ENCODE measurements at regions not wholly inside any gene's neighbourhood (a gene's known extent, or its start where the extent isn't known, plus 50 kb on each side); places are given as distances from the start of the nearest gene placed in this dataset.

GRCh38 chr16:14002416-14002990, 68.6 kb upstream of the MRTFB start:
- TF ChIP-seq CTCF (conservative IDR thresholded peaks at IDR 0.05; ENCODE audit: low read depth, low read length) (no peak), EZH2 (IDR thresholded peaks at IDR 0.05; ENCODE audit: low read length, unreplicated experiment) (no peak), EZH2phosphoT487 (IDR thresholded peaks at IDR 0.05; ENCODE audit: borderline replicate concordance, low read length) (no peak)
- DNase-seq (no peak), ATAC-seq (no peak)
- H3K9me2 ChIP-seq (replicated peaks; ENCODE audit: low read length), result no peaks in the 10 kb centered on the region
- no peaks in the 10 kb centered on the region for H3K9me3 ChIP-seq (ENCODE audit: low read length)
- ChIA-PET CTCF (no interaction called here), POLR2A (ENCODE audit: unreplicated experiment) (no interaction called here)
- peak overlapping the region; percentile 57; the same call in 1 of the 2 replicates for H3K4me3 ChIP-seq (ENCODE audit: low read length)
- peak overlapping the region; percentile 64 for H2AFZ ChIP-seq (ENCODE audit: low read length)
- no peaks in the 10 kb centered on the region for H3K79me2 ChIP-seq (ENCODE audit: low read length)
- no peaks in the 10 kb centered on the region for H3K27me3 ChIP-seq (ENCODE audit: low read length)
- BruUV-seq (replicated peaks), result no TSS peak
- no peaks in the 10 kb centered on the region for H3K36me3 ChIP-seq (ENCODE audit: low read depth, low read length)
- no peaks in the 10 kb centered on the region for H3F3A ChIP-seq (ENCODE audit: low read length, unreplicated experiment)
- peak overlapping the region; percentile 83 for H3K4me2 ChIP-seq (ENCODE audit: low read length)
- no peaks in the 10 kb centered on the region for H4K20me1 ChIP-seq (ENCODE audit: low read length)
- H3K27ac ChIP-seq (ENCODE audit: low read length), result no peak overlapping the region
- H3K4me1 ChIP-seq (ENCODE audit: insufficient read depth, low read length), result no peaks in the 10 kb centered on the region; the same call in 1 of the 2 replicates
- intact Hi-C loops (cut with micrococcal nuclease), result no loop called here
- H3K9ac ChIP-seq (ENCODE audit: low read length), result no peak overlapping the region

- DNase-seq, result peak; percentile 54
- ChIA-PET POLR2A (ENCODE audit: unreplicated experiment) (no interaction called here), CTCF (no interaction called here)
- TF ChIP-seq CTCF (conservative IDR thresholded peaks at IDR 0.05; ENCODE audit: low read depth, low read length), result no peak
- no peak for TF ChIP-seq EZH2phosphoT487 (IDR thresholded peaks at IDR 0.05; ENCODE audit: borderline replicate concordance, low read length)
- no peak for TF ChIP-seq EZH2 (IDR thresholded peaks at IDR 0.05; ENCODE audit: low read length, unreplicated experiment)
- Histone ChIP-seq H3K79me2 (ENCODE audit: low read length) (no peaks in the 10 kb centered on the region), H2AFZ (ENCODE audit: low read length) (peak overlapping the region; percentile 64), H3K27me3 (ENCODE audit: low read length) (no peaks in the 10 kb centered on the region), H3K9me2 (replicated peaks; ENCODE audit: low read length) (no peaks in the 10 kb centered on the region), H3K36me3 (ENCODE audit: low read depth, low read length) (no peaks in the 10 kb centered on the region), H3K4me3 (ENCODE audit: low read length) (peak overlapping the region; percentile 57), H3K4me2 (ENCODE audit: low read length) (peak overlapping the region; percentile 83), H3K27ac (ENCODE audit: low read length) (no peak overlapping the region), H4K20me1 (ENCODE audit: low read length) (no peaks in the 10 kb centered on the region), H3K9me3 (ENCODE audit: low read length) (no peaks in the 10 kb centered on the region), H3F3A (ENCODE audit: low read length, unreplicated experiment) (no peaks in the 10 kb centered on the region), H3K4me1 (ENCODE audit: insufficient read depth, low read length) (no peaks in the 10 kb centered on the region; the same call in 1 of the 2 replicates), H3K9ac (ENCODE audit: low read length) (no peak overlapping the region)
- intact Hi-C loops (cut with micrococcal nuclease), result no loop called here
- no TSS peak for BruUV-seq (replicated peaks)
- peak; percentile 91 for ATAC-seq
Observed at GRCh38 chr16:14003074-14003570, 68.0 kb upstream of the MRTFB start.

DNA sequence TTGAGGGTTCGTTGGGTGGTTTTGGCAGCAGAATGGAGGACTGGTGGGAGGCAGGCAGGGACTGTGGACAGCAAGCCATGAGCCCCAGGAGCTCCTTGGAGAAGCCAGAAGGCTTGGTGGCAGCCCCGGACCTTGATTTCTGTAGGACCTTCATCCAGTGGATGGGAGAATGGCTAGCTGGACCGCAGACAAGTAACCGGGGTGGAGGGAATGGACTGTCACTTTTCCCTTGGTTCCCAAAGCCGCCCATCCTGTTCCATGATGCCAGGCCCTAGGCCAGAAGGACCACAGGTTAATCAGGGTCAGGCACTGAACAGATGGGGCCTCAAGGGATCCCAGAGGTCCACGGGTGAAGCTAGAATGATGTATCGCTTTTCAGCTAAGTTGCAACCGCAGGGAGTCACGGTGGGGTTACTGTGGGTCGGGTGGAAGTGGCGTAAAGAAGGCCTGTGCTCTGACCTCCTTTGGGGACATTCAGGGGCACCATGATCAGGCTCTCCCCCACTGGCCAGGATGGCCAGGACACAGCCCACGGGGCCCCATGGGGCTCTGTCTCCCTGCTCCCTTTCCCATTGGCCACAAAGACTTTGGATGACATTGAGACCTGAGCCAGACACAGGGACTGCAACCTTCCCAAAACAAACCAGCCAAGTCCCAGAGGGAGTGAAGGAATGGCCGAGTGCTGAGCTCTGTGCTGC, 66.9 kb upstream of the MRTFB start:
- no peak overlapping the region for H3K9ac ChIP-seq (ENCODE audit: low read length)
- TF ChIP-seq CTCF (conservative IDR thresholded peaks at IDR 0.05; ENCODE audit: low read depth, low read length) (no peak), EZH2phosphoT487 (IDR thresholded peaks at IDR 0.05; ENCODE audit: borderline replicate concordance, low read length) (no peak), EZH2 (IDR thresholded peaks at IDR 0.05; ENCODE audit: low read length, unreplicated experiment) (no peak)
- BruUV-seq (replicated peaks), result no TSS peak
- H3K36me3 ChIP-seq (ENCODE audit: low read depth, low read length), result no peaks in the 10 kb centered on the region
- no peaks in the 10 kb centered on the region for H3F3A ChIP-seq (ENCODE audit: low read length, unreplicated experiment)
- no peak overlapping the region for H2AFZ ChIP-seq (ENCODE audit: low read length)
- no peaks in the 10 kb centered on the region for H4K20me1 ChIP-seq (ENCODE audit: low read length)
- H3K4me3 ChIP-seq (ENCODE audit: low read length), result no peak overlapping the region
- DNase-seq (no peak), ATAC-seq (no peak)
- H3K9me3 ChIP-seq (ENCODE audit: low read length), result no peaks in the 10 kb centered on the region
- ChIA-PET CTCF (no interaction called here), POLR2A (ENCODE audit: unreplicated experiment) (no interaction called here)
- no peak overlapping the region for H3K4me2 ChIP-seq (ENCODE audit: low read length)
- intact Hi-C loops (cut with micrococcal nuclease), result no loop called here
- no peaks in the 10 kb centered on the region for H3K27me3 ChIP-seq (ENCODE audit: low read length)
- no peaks in the 10 kb centered on the region; the same call in 1 of the 2 replicates for H3K4me1 ChIP-seq (ENCODE audit: insufficient read depth, low read length)
- no peaks in the 10 kb centered on the region for H3K79me2 ChIP-seq (ENCODE audit: low read length)
- H3K9me2 ChIP-seq (replicated peaks; ENCODE audit: low read length), result no peaks in the 10 kb centered on the region
- H3K27ac ChIP-seq (ENCODE audit: low read length), result no peak overlapping the region

Measured in PC-3 (cell line).